Stimulated activated CD8-positive, alpha-beta memory T cell treated with anti-CD3 and anti-CD28 coated beads, Interleukin-15, amount 100 ng/mL, for 1 hour (primary cell): ENCODE measurements at regions not wholly inside any gene's neighbourhood (a gene's known extent, or its start where the extent isn't known, plus 50 kb on each side); places are given as distances from the start of the nearest gene placed in this dataset.
"Not testable (repeated sequence)": the region's sequence is repeated elsewhere in the genome, so short reads cannot be mapped to it uniquely, and the experiment has no call there.

ENCODE experiments used
- DNase-seq: peaks from one replicate; pipeline ENCODE4 v3.0.0-alpha.2; 2020; ENCODE audit warnings: low read depth

DNA sequence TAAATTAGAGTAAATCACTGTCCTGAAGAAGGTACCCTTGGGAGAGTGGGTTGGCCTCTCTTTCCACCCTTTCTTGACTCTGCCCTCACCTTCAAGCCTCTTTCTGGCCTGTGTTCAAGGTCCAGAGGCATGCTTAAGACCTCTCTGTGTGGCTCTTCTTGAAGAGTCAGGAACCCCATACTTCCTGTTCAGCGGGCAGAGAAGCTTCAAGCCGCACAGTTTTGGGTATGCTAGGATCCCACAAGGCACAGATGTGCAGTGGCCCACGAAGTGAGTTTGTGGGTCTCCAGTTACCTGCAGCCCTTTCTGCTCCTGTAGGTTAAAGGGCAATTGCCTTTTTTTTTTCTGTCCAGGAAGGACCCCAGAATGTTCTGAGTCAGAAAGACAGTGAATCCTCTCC, 113.7 kb downstream of the PPIAL4A start:
- not testable (repeated sequence) for DNase-seq

DNA sequence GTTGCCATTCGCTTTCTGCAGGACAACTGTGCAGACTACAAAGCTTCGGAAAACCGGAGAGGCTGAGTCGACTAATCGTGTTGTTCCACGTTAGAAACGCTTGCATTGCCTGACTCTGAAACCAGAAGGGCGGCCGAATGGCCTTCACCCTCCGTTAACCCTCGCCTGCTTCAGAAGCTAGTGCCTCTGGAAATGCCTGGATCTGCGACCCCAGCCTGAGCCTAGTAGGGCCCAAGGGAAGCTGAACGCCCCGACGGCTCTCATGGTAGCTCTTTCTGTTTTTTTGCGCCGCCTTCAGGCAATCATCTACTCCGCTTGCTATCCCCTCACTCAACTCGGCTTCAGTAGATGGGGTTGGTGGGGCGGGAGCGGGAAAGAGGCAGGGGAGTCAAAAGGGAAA, 117.3 kb downstream of the PPIAL4A start:
- not testable (repeated sequence) for DNase-seq

DNA sequence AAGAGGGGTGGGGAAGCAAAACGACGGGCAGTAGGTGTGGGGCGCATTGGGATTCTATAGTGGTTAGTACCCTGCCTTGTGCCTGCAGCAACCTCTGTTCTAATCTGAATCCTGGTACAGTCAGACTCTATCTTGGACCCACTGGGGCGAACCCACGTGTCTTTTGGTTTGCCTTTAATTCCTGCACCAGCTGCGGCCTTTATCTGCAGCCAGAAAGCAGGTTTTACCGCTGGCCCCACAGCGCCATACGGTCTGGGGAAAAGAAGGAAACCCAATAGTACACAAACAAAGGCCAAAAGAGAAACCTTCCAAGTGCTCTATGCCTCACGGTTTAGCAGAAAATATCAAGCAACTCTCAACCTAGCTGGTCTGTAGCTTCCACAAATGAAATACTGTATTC, 118.2 kb downstream of the PPIAL4A start:
- not testable (repeated sequence) for DNase-seq

DNA sequence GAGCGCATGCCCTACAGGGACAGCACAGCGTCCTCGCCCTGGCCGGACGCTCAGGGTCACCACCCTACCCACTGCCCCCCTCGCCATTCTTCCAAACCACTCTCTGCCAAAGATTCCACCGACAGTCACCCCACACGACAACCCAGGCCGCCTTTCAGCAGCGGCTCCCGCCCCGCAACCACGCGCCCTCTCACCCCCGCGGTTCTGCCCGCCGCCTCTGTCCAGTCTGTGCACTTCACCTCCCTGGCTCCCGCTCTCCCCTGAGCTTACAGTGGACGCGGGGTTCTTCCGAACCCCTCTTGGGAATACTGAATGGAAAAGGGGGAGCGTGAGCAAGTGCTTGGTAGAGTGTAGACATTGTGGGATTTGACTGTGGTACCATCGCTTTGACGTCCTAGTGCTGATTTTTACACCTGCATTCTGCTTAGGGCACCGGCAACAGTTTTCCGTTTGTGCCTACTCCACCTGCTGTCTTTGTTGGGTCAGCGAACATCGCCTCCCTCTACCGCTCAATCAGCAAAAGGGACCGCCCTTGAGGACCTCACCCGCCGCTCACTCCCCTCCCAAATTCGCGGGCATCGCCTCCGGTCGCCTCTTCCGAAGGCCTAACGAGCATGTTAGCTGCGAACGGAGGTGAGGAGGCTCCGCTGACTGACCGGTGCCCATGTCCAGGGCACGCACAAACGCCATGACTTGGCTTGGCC, 119.1 kb downstream of the PPIAL4A start:
- not testable (repeated sequence) for DNase-seq

DNA sequence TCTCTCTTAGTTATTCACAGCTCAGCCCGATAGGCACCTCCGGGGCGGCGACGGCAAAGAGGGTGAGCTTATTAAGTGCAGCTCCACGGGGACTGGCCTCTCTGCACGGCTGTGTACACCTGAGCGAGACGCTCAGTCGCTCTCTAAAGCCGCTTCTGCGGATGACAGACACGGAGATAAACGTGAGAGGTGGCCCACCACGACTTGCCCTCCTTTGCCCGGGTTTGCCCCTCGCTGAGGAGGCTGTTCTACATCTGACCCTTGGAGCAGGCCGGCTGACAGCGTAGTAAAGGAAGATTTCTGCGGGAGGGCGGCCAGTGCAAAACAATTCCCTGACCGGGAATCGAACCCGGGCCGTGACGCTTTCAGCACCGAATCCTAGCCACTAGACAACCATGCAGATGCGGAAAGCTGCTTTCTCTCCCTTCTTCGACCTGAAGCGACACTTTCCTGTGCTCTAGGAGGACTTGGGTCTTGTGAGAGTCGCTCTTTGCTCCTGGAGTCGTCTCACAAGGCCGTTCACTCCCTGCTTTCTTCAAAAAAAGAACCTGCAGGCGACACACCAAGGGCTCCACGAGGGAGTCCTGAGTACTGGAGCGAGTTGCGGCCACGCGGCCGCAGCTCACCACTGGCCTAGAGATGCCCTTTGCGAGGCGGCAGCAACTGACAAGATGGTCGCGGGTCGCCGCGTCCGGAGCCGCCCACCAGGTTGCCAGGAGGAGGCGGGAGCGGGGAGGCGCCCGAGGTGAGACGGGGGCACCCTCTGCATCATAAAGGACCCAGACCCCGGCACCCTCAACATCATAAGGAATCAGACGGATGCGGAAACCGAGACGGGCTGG, 119.9 kb downstream of the PPIAL4A start:
- DNase-seq: not testable (repeated sequence)

DNA sequence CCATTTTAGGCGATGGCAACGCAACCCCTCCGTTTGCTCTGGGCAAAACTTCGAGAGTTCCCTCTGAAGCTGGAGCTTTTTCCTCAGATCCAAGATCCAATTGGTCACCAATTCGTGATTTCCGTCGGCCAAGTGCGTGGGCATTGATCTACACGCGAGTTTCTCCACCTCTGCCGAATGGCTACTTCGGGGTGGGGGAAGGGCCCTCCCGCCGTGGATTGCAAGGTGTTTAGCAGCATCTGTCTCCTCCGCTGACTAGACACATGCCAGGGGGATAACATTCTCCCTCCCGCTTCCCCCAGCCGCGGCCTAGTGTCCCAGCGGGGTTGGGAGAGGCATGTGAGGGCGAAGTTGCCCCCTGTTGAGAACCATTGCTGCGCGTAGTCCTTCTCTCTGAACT, 120.6 kb downstream of the PPIAL4A start:
- not testable (repeated sequence) for DNase-seq

DNA sequence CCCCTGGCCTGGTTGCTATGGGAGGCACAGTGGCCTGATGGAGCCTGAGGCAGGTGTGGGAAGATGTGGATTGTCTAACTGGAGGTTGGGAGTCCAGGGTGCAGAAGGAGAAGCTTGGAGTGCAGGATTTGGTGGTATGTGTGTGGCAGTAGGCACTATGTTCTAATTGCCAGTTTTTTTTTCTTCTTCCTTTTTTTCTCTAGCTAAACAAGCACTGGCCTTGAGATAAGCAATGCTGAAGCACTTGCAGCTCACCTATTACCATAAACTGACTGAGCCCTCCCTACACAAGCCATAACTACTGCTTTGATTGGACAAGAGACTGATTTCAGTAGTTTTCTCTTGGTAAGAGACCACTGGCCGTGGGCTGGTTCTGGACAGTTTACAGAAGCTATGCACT, 123.6 kb downstream of the PPIAL4A start:
- not testable (repeated sequence) for DNase-seq

DNA sequence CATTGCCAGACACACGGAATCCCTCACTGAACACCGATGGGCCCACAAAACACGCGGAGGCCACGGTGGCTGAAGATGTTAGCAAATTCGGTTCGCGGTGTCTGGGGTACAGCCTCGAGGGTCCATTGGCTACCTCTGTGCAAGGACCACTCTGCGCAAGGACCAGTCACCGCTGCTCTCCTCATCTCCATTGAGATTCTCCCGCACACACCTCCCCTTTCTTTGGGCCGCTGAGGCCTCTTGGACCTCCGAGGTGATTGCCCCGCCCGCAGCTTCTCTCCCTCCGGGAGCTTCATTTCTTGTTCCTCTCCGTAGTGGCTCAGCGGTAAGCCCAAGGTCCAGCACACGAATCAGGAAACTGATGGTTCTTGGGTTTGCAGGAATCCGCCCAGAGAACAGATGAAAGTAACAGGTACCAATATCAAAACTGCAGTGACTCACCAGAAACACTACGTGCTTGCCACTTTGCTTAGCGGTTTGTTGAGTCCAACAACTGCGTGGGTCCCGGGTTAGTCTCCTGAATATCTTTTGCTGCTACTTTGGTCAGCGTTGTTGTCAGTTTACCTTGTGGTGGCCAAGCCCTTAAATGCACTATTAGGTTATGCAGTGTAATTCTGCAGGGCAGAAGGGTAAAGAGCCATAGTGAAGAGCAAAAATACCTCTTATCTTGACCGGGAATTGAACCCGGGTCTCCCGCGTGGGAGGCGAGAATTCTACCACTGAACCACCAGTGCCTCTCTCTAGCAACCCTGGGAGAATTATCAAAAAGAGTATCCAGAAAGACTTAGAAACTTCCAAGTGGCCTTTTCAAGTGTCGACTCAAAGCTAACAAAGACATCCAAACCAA, 126.8 kb downstream of the PPIAL4A start:
- not testable (repeated sequence) for DNase-seq

DNA sequence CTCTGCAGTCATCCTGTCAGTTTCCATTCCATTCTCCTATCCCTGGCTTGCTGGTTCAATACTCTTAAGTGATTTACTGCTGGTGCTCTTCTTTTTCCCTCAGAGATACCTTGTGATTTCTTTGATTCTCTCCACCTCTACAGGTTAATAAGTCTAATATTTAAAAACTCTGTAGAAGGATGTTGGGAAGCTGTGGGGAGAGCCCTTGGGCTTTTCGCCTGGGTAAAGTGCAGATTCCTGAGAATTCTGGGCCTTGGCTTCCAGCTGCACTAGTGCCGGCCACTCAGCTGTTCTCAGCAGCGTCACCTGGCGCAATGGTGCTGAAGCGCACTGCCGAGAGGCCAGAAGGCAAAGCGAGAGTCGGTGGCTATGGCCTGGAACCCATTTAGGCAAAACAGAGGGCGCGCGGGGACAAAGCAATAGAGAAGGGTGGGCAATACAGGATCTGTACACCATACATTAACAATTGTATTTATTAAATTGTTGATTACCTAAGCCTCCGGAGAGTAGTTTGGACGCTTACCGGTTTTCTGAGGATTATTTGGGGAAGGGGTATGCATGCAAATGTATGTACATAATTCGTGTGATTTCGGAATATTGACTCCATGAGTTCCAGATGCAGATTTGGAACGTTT, 130.3 kb downstream of the PPIAL4A start:
- DNase-seq: not testable (repeated sequence)

DNA sequence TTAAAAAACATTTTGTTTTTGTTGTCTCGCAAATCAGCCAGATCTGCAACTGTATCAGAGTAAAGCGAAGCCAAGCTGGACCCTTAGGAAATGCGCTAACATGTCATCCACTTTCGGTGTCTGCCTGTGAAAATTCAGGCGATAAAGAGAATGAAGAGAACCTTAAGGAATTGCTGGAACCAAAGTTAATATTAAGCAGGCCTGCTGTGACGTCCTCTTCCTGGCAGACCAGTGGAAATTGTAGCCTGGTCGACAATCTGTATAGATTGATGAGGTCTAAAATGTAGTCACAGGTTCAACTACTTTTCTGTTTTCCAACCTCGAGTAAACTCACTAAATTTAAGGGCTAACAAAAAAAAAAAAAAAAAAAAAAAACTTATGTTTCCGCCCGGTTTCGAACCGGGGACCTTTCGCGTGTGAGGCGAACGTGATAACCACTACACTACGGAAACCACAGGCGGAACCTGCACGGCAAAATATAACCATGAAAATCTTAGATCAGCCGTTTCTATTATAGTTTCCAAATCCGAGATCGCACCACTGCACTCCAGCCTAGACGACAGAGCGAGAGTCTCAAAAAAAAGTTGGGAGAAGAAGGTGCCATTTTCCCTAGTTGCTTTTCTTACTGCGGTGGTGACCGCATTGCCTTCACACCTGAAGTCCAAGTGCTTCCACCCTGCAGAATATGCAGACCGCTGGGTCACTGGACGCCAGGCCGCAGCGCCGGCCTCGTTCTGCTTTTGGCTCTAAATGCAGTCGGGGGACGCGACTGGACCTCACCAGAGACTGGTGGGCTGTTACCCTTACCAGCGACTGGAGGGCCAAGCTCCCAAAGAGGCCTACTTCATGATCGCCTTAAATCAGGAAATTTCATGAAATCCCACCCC, 131.0 kb downstream of the PPIAL4A start:
- DNase-seq: not testable (repeated sequence)

DNA sequence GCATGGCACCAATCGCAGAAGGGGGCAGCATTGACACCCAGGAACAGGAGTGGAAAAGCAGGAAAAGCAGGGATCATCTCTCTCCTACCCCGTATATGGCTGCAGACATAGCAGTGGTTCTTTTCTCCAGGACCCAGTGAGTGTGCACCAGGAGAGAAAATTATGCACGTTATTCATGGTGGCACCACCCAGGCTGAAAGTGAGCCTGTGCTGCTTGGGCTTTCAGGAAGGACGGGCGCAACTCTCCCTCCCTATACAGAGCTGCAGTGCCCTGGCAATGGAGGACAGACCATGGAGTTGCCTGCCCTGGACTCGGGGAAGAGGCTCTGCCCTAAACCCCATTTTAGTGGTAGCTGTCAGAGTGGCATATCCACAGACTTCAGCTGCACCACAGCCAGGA, 132.1 kb downstream of the PPIAL4A start:
- DNase-seq: not testable (repeated sequence)

DNA sequence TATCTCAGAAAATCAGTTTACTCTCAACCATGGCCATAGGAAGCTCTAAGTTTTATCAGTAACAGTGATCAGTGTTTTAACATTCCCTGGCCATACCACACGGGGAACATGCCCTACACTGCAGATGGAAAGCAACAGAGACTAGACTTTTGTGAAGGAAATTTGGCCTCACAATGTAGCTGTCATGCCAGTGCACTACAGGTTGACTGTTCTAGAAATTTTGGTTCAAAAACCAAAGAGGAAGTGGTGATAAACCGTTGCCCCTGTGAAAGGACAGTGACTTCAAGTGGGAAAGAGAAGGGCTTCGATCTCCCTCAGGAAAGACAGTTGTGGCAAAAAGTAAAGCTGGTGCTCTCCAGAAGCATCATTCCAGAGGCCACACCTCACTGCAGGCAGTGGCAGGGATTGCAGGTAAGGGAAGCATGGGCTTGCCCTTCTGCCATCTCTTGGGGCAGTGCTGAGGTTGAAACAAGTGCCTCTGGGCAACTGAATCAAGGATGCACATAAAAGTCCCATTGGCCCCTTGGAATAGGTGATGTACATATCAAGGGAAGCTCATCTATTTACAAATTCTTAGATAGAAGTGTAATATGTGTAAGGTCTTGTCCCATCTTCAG, 143.4 kb downstream of the PPIAL4A start:
- not testable (repeated sequence) for DNase-seq

DNA sequence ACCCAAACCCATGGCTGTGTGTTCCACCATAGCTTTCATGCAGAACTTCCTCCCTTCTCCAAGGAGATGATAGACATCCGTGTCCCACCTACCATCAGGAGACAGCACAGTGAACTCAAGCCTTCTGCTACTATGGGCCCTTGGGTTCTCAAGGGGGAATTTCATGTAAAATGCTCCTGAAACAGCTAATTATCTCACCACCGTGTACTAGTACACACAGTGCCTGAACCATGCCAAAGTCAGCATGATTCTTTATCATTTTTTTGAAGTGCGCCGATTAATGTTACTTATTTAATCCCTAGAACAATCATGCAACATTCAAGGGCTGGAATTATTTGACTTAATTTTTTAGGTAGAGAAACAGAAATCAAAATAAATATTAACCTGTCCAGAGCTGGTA, 147.2 kb downstream of the PPIAL4A start:
- not testable (repeated sequence) for DNase-seq

DNA sequence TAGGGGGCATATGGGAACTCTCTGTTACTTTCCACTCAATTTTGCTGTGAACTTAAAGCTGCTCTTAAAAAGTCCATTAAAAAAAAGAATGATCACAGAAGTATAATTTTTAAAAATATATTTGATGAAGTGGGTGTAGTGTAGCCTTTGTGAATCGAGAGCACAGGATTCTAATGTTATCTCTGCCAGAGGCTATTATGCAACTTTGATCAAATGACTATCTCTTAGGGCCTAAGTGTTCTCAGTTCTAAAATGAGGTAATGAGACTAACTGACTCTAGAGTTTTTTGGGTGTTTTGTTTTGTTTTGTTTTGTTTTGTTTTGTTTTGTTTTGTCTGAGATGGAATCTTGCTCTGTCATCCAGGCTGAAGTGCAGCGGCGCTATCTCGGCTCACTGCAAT, 143.2 kb downstream of the FAM72B start:
- DNase-seq: not testable (repeated sequence)

DNA sequence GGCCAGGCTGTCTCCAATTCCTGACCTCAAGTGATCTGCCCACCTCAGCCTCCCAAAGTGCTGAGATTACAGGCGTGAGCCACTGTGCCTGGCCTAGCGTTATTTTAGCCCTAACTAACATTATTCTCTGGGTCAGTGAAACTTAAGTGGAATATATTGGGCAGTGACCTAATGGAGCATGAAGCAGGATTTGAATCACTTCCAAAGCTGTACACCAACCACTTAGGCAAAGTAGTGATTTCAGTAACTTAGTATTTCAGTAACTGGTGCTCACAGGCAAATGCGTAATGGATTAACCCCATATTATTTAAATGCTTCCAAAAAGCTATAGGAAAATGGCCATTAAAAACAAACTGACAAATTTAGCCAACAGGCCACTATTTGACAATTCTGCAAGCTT, 142.6 kb downstream of the FAM72B start:
- not testable (repeated sequence) for DNase-seq

DNA sequence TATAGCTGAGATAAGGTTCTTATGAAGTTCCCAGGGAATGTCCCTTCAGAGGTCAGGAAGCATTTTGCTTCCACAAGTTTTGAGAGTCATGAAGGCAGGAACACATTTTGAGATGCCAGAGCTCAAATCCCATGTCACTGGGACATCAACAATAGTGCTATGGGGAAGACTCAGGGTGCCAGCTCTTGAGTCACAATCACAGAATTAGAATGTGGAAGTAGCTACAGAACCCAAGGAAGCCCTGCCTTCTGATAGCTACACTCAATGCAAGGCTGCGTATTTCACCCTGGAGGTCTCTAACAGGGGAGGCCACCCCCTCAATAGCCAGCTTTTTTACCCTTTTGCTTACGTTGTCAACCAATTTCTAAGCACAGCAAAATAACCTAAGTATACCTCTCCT, 141.3 kb downstream of the FAM72B start:
- not testable (repeated sequence) for DNase-seq

DNA sequence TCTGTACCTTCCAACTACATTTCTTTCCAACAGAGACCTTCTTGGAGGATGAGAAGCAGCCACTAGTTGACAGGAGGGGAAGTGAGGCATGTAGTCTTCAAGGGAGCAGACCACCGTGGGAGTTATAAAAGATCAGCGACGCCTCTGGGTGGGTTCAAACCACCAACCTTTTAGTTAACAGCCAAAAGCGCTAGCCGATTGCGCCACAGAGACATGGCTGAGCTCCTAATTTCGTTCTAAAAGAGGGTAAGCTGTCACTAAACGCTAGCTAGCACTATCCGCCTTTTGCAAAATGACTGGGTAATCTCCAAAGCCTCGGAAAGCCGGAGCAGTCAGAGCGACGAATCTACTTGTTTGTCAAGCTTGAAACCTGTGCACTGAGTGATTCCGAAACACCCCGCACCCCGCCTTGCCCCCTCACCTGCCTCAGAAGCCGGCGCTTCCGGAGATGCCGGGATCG, 135.8 kb downstream of the FAM72B start:
- DNase-seq: not testable (repeated sequence)

DNA sequence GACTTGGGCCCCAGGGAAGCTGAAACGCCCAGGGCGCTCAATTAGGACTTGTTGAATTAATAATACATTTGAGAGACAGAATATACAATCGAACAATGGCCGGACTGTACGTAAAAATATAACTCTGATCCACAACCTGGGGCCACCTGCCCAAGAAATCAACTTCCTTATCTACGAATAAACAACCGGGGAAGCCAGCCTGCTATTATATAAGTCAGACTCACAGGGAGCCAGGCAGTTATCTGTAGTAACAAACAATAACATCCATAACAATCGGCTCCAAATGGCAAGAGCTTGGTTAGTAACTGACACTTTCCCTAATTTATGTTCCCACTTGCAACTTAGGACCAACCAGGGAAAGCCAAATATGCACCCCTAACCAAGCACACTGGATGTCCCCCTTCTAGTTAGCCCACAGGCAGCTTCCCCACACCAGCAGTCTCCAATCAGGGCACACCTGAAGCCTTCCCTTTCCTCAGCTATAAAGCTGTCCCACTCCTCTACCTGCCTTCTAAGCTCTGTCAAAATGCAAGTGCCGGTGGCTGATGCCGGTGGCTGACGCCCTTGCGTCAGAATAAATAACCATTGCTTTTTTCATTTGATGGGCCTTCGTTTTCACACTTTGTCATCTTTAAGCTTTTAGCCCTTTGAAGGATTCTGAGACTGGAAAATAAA, 135.2 kb downstream of the FAM72B start:
- DNase-seq: not testable (repeated sequence)

DNA sequence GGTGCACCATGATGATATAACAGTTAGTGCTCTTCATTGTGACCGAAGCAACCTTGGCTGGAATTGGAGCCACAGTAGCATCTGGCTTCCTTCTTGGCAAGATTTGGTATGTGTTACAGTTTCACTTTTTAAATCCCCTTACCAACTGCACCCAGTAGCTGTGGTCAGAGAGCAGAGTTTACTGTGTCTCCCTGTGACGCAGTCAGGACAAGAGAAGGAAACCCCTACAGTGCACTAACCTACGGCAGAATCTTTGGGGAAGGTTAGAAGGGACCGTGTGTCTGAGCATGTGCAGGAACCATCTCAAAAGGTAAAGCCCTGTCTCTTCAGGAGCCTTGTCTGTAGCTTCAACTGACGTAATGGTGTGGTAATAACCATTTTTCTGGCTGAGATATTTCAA, 134.0 kb downstream of the FAM72B start:
- not testable (repeated sequence) for DNase-seq
